GM19328 (cell line): ENCODE measurements at regions not wholly inside any gene's neighbourhood (a gene's known extent, or its start where the extent isn't known, plus 50 kb on each side); places are given as distances from the start of the nearest gene placed in this dataset.
"Not testable (repeated sequence)": the region's sequence is repeated elsewhere in the genome, so short reads cannot be mapped to it uniquely, and the experiment has no call there.

Experiments
- ATAC-seq: cut with Tn5 transposase; IDR thresholded peaks from one replicate; pipeline ENCODE4 v1.9.1; 2021; ENCODE audit warnings: mild to moderate bottlenecking, moderate library complexity; ENCODE audit not compliant: unreplicated experiment

DNA sequence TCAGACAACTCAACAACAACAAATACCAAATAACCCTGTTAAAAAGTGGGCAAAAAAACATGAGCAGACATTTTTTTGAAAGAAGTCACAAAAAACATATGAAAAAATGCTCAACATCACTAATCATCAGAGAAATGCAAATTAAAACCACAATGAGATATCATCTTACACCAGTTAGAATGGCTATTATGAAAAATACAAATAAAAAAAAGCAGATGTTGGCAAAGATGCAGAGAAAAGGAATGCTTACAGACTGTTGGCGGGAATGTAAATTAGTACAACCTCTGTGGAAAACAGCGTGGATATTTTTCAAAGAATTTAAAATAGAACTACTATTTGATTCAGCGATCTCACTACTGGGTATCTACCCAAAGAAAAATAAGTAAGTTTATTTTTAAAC, 114.0 kb downstream of the SLC38A4 start:
- no peak for ATAC-seq

- ATAC-seq, result no peak
These were observed 115.6 kb downstream of the SLC38A4 start for GRCh38 chr12:46710125-46710743.

DNA sequence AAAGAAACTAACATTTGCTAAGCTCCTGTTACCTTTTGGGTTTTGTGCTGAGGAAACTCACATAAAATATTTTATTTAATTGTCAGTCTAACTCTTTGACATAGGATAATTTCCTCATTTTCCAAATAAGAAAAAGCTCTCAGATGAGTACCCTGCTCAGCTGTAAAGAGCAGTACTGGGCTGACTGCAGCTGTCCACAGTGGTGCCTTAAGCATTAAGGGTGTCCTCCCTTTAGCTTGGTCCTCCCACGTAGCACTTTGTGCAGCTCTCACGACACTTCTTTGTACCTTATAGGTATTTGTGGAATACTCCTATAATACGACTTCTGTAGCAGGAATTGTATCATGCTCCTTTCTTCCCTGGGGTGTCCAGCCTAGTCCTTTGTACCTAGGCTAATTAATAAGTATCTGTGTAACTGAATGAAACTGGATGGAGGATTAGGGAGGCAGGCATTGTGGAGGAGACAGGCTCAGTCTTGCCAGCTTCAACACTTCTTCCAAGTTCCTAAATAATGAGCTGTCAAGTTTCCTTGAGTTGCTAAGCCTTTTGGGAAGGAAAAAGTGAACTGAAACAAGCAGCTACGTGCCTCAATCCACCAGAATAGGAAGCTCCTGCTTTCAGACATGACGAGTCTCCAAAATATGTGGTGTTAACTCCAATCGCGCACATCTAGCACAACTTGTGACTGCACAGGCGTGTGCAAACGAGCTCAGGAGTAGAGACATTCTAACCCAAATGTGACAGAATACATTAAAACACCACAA, 123.0 kb downstream of the SLC38A4 start:
- no peak for ATAC-seq

- ATAC-seq, result no peak
These were observed 124.4 kb downstream of the SLC38A4 start for GRCh38 chr12:46701356-46701755.

GRCh38 chr12:46699986-46700385, 125.8 kb downstream of the SLC38A4 start:
- ATAC-seq, result no peak

- ATAC-seq, result no peak
These were observed 127.8 kb downstream of the SLC38A4 start for GRCh38 chr12:46698003-46698402.

- ATAC-seq, result no peak
These were observed 132.3 kb downstream of the SLC38A4 start for GRCh38 chr12:46693518-46693917.

GRCh38 chr12:46693034-46693433, 132.8 kb downstream of the SLC38A4 start:
- no peak for ATAC-seq

- ATAC-seq, result no peak
These were observed 133.2 kb downstream of the SLC38A4 start for GRCh38 chr12:46692606-46693005.

DNA sequence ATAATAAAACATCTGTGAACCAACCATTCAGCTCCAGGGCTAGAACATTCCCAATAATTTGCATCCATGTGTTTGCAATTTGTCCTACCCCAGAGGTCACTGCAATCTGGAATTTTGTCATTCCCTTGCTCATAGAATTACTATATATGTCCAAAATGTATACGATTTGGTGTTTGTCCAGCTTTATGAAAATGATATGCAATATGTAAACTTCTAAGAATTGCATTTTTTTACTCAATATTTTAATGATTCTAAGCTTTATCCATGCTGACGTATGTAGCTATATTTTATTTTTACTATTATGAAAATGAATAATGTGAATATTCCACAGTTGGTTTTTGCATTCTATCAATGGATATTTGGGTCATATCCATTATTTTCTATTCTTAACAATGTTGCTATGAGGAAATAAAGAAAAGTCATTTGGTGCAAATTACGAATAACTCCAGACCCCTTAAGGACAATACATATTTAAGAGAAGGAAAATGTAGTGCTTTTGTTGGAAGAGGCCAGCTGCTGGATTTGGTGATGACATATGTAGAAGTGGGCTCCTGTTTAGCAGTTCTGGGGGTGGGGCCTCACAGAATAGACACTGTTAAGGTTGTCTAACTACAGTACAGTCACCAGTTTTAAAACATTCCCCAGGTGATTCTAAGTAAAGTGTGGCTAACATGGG, 139.4 kb downstream of the SLC38A4 start:
- ATAC-seq, result no peak

DNA sequence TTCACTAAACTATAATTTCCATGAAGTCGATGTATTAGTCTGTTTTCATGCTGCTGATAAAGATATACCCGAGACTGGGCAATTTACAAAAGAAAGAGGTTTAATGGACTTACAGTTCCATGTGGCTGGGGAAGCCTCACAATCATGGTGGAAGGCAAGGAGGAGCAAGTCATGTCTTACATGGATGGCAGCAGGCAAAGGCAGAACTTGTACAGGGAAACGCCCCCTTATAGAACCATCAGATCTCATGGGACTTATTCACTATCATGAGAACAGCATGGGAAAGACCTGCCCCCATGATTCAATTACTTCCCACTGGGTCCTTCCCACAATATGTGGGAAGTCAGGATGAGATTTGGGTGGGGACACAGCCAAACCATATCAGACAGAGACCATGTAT, 141.6 kb downstream of the SLC38A4 start:
- not testable (repeated sequence) for ATAC-seq

GRCh38 chr12:46682148-46682547, 143.6 kb downstream of the SLC38A4 start:
- no peak for ATAC-seq

GRCh38 chr12:46680506-46680905, 145.3 kb downstream of the SLC38A4 start:
- no peak for ATAC-seq

DNA sequence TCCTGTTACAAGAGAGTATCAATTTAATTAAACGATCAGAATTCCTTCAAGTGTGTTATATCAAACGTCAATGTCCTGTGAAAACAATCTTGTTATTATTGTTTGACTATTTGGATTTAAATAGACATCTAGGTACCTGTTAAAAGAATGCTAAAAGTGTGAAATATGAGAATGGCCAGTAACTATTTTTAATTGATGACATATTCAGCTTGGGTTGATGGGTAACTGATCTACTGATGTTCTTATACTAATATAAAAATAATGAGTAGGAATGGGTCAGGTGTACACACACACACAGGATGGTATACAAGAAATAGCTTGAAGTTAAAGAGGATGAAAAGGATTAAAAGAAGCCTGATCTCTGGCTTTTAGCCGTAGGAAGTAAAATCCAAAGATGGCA, 146.0 kb downstream of the SLC38A4 start:
- no peak for ATAC-seq

DNA sequence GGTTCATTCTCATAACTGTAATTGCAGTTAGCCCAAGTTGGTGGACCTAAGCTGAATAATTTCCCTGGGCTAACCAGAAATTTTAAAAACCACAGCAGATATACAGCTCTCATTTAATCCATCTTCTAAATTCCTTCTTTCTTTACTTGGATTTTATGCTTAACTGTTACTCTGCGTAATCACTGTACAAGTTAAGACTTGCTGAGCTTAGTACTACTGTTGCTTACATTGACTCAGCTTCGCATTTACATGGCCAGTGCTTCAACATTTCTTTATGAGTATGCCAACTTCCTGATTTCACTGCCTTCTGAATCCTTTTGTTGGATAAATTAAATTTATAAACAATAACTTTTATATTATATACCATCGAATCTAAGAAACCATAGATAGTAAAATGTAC, 147.4 kb downstream of the SLC38A4 start:
- ATAC-seq, result no peak

DNA sequence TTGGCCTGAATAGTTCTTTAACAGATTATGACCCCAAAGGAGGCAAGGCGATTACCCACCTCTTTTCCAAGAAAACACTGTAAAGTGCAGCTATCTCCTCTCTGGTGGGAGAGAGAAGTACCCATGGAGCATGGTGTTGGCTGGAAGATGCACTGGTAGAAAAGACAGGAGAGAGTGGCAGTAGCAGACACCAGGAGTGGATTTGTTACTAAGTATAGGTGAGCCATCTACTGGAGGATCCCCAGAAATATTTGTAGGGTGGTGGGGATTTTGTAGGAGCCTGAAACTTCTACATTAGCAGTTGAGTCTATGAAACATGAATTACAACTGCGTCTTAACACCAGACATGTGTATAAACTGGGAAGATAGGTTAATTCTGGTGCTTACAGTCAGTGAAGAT, 148.0 kb downstream of the SLC38A4 start:
- ATAC-seq, result no peak

DNA sequence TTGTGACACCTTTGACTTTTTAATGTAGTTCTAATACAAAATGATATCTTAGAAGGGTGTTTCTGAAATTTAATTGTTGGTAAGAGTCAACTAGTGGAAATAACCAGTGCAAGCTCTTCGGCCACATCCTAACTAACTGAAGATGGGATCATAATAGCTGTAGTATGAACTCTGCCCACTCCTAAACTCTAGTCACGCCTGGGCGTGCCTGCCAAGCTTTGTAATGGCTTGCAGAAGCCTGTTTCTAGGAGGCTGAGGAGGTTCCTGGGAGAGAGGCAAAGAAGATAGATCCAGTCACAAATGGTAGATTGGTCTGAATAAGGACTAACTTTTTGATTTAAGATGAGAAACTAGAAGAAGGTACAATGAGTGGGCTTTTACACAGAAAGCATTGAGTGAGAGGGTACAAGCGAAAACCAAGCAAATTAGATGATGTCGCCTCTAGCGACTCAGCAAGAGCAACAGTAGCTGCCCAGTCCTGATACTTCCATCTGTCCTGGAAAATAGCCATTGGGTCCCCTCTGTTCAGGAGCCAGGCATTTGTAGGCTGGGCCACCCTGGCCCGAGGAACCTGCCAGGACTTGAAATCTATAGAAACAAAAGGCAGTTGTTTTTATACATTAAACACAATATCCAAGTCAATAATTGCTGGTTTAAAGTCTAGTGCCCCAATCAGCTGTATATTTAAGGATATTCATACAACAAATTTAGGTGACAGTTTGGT, 148.8 kb downstream of the SLC38A4 start:
- ATAC-seq, result no peak

DNA sequence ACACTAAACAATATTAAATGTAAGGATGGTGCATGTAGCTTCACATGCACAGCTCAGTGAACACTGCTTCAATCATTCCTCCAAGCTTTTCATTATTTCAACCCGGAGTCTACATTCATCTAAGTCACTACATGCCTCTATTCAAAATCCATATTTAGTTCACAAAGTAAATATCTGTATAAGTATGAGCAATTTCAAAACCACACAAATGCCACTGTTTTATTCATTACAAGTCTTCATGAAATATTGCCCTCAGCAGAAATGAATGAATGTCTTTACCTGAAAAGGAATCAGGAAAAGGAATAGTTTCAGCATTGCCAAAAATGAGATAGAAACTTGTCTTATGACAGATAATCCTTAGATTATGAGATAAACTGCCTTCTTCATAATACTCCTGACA, 149.4 kb downstream of the SLC38A4 start:
- ATAC-seq, result no peak

DNA sequence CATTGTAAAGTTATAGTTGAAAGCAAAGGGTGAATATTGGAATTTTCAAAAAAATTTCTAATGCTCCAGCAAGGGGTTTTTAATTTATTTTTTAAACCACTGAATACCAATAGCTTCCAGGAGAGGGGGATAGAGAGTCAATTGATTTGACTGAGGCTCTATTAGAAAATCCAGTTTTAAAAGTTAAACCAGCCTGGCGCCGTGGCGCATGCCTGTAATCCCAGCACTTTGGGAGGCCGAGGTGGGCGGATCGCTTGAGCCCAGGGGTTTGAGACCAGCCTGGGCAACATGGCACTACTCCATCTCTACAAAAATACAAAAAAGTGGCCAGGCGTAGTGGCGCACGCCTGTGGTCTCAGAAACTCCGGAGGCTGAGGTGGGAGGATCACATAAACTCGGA, 150.1 kb downstream of the SLC38A4 start:
- ATAC-seq, result no peak

GRCh38 chr12:46674800-46675199, 151.0 kb downstream of the SLC38A4 start:
- ATAC-seq, result no peak

DNA sequence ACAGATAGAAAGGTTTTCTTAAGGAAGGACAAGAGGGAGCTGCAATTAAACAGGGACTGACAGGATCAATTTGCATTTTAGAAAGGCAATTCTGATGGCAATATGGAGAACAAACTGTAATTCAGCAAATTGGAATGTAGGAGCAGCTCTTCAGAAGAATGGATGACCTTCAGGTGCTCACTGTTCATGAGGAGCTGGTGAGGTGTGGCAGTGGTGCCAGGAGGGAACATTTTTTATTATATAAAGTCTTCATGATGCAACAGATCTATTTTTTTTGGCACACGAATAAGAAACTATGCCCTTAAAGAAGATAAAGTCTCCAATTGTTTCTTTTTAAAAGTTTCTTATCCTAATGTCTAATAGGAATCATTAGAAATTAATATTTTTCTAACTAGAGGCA, 151.7 kb downstream of the SLC38A4 start:
- no peak for ATAC-seq
